ENCODE measurements at regions not wholly inside any gene's neighbourhood (a gene's known extent, or its start where the extent isn't known, plus 50 kb on each side); places are given as distances from the start of the nearest gene placed in this dataset.

DNA sequence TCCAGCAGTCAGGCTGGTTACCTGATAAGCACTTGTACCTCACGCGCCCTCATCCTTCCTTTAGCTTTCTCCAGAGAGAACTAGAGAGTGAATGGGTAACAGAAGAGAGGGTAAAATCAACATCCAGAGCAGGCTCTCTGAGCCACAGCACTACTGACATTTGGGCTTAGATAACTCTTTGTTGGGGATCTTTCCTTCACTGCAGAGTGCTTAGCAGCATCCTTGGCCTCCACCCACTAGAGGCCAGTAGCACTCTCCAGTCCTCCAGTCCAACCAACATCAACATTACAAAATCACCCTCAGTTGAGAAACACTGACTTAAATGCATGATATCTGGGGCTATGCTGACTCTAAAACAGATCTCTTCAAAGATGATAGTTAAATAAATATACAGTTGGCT lies 220.7 kb downstream of the TACR3 start:
- no peaks in the 10 kb centered on the region for H3K36me3 ChIP-seq (replicated peaks in 1 of 2; ENCODE audit: insufficient read depth in 1 of 2, low read depth in 2 of 2)
- TF ChIP-seq POLR2A (IDR thresholded peaks at IDR 0.05), result no peak
- TF ChIP-seq, protein P1, sequence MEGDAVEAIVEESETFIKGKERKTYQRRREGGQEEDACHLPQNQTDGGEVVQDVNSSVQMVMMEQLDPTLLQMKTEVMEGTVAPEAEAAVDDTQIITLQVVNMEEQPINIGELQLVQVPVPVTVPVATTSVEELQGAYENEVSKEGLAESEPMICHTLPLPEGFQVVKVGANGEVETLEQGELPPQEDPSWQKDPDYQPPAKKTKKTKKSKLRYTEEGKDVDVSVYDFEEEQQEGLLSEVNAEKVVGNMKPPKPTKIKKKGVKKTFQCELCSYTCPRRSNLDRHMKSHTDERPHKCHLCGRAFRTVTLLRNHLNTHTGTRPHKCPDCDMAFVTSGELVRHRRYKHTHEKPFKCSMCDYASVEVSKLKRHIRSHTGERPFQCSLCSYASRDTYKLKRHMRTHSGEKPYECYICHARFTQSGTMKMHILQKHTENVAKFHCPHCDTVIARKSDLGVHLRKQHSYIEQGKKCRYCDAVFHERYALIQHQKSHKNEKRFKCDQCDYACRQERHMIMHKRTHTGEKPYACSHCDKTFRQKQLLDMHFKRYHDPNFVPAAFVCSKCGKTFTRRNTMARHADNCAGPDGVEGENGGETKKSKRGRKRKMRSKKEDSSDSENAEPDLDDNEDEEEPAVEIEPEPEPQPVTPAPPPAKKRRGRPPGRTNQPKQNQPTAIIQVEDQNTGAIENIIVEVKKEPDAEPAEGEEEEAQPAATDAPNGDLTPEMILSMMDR (IDR thresholded peaks at IDR 0.05), result no peak
- ATAC-seq (no peak), DNase-seq (no peak)
- no peaks in the 10 kb centered on the region for H3K4me1 ChIP-seq
- H3K4me3 ChIP-seq, result no peak overlapping the region
- no peak overlapping the region for H3K27ac ChIP-seq
- WGBS, 2 donors, result 75 to 97% methylated on average over 2 of the region's 2 CpGs
- H3K9me3 ChIP-seq, result no peaks in the 10 kb centered on the region
- intact Hi-C loops (cut with DNase I), result no loop called here
- H3K27me3 ChIP-seq, result no peaks in the 10 kb centered on the region

DNA sequence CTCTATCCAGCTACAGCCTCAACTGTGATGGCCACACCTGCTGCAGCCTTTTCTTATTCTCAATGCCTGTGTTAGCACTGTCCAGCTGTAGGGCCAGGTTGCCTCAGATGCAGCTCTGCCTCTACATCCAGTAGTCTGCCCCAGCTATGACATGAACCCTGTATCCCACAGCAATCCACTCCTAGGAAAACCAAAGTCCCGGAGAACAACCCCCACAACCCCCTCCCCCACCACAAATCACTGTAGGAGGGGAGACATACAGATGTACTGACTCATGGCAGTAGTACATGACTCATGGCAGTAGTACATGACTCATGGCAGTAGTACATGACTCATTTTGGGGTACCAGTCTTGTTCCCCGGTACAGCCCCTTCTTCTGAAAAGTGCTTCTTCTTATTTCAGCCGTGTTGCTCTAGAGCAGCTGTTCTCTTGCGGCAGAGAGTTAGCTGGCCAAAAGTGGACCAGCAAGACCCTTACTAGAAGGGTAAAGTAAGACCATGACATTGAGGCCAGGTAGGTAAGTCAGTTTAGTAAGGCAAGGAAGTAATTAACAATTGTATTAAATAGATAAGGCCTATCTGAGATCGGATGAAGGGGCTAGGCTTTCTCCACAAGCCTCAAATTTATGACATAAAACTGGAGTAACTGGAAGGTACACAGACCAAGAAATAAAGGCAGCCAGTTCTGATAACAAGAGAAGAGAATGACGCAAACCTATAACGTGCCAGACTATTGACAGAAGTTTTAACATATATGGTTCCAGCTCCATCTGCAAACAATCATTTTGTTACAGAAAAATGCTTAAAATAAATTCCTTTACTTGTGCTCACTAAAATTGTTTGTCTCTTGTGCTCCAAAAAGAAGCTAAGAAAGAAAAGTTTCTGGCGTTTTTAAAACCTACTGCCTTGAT lies 221.4 kb downstream of the TACR3 start:
- ATAC-seq (no peak), DNase-seq (no peak)
- no peaks in the 10 kb centered on the region for H3K27me3 ChIP-seq
- no peak overlapping the region for H3K4me3 ChIP-seq
- H3K27ac ChIP-seq, result no peak overlapping the region
- 55 to 61% methylated on average over 8 of the region's 8 CpGs for WGBS, 2 donors
- intact Hi-C loops (cut with DNase I), result no loop called here
- H3K4me1 ChIP-seq, result no peaks in the 10 kb centered on the region
- TF ChIP-seq, protein P1 (IDR thresholded peaks at IDR 0.05), result no peak
- TF ChIP-seq POLR2A (IDR thresholded peaks at IDR 0.05), result no peak
- H3K36me3 ChIP-seq (replicated peaks in 1 of 2; ENCODE audit: insufficient read depth in 1 of 2, low read depth in 2 of 2), result no peaks in the 10 kb centered on the region
- H3K9me3 ChIP-seq, result no peaks in the 10 kb centered on the region

DNA sequence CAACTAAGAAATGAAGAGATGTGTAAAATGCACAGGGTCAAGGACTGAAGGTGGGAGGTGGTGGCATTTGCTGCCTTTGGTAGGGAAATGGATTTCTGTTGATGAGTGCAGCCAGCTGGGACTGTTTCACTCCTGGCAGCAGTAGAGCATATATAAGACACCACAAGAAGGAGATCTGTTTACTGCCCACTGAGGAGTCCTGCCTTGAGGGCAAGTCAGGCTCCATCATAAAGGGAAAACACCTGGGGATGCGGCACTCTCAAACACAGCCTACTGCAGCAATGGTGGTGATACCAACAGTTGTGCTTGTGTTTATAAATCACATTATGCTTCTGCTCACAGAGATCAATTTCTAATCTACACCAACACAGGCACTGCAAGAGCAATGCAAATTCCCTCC lies 222.1 kb downstream of the TACR3 start:
- Histone ChIP-seq H3K27ac (no peak overlapping the region), H3K4me1 (no peaks in the 10 kb centered on the region), H3K9me3 (no peaks in the 10 kb centered on the region), H3K4me3 (no peak overlapping the region), H3K27me3 (no peaks in the 10 kb centered on the region), H3K36me3 (replicated peaks in 1 of 2; ENCODE audit: insufficient read depth in 1 of 2, low read depth in 2 of 2) (no peaks in the 10 kb centered on the region)
- intact Hi-C loops (cut with DNase I), result no loop called here
- ATAC-seq (no peak), DNase-seq (no peak)
- TF ChIP-seq, protein P1 (IDR thresholded peaks at IDR 0.05), result no peak
- TF ChIP-seq POLR2A (IDR thresholded peaks at IDR 0.05), result no peak
- WGBS, 2 donors, result 100% methylated on average over 1 of the region's 1 CpG

DNA sequence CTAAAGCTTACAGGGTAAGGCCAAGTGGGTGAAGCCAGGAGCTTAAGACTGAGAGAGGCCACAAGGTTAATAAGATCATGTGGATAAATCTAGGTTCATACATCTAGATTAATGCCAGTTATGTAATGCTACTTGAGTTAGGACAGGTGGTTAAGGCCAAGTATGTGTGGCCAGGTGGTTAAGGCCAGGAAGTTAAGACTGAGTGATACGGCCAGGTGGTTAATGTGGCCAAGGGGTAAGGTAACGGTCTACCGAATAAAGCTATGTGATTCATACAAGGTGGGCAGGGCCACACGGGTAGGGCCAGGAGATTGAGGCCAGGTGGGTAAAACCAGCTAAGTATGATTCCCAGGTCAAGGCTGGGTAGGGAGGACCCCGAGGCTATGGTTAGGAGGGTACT lies 223.0 kb downstream of the TACR3 start:
- H3K27me3 ChIP-seq, result no peaks in the 10 kb centered on the region
- no peak for ATAC-seq
- no peak for TF ChIP-seq POLR2A (IDR thresholded peaks at IDR 0.05)
- TF ChIP-seq, protein P1 (IDR thresholded peaks at IDR 0.05), result no peak
- no peak overlapping the region for H3K27ac ChIP-seq
- DNase-seq, result no peak
- H3K4me1 ChIP-seq, result no peaks in the 10 kb centered on the region
- no peaks in the 10 kb centered on the region for H3K9me3 ChIP-seq
- H3K36me3 ChIP-seq (replicated peaks in 1 of 2; ENCODE audit: insufficient read depth in 1 of 2, low read depth in 2 of 2), result no peaks in the 10 kb centered on the region
- intact Hi-C loops (cut with DNase I), result no loop called here
- H3K4me3 ChIP-seq, result no peak overlapping the region
- WGBS, 2 donors, result 79 to 86% methylated on average over 5 of the region's 5 CpGs
